GM19455 (cell line): ENCODE measurements at regions not wholly inside any gene's neighbourhood (a gene's known extent, or its start where the extent isn't known, plus 50 kb on each side); places are given as distances from the start of the nearest gene placed in this dataset.

Experiments used
- ATAC-seq: cut with Tn5 transposase; IDR thresholded peaks from one replicate; pipeline ENCODE4 v1.9.1; 2021; ENCODE audit not compliant: unreplicated experiment

- ATAC-seq, result no peak
These were observed 1022.8 kb downstream of the BRD1 start for GRCh38 chr22:48804811-48805301.

GRCh38 chr22:48803948-48804810, 1023.5 kb downstream of the BRD1 start:
- ATAC-seq, result no peak

GRCh38 chr22:48803171-48803947, 1024.3 kb downstream of the BRD1 start:
- no peak for ATAC-seq

- no peak for ATAC-seq
These were observed 1025.1 kb downstream of the BRD1 start for GRCh38 chr22:48802576-48802975.

GRCh38 chr22:48800886-48801607, 1026.6 kb downstream of the BRD1 start:
- no peak for ATAC-seq

GRCh38 chr22:48800036-48800885, 1027.4 kb downstream of the BRD1 start:
- no peak for ATAC-seq

- no peak for ATAC-seq
These were observed 1028.3 kb downstream of the BRD1 start for GRCh38 chr22:48799227-48799970.

- no peak for ATAC-seq
These were observed 1029.1 kb downstream of the BRD1 start for GRCh38 chr22:48798281-48799226.

- ATAC-seq, result no peak
These were observed 1029.9 kb downstream of the BRD1 start for GRCh38 chr22:48797731-48798130.

GRCh38 chr22:48796310-48797015, 1031.2 kb downstream of the BRD1 start:
- no peak for ATAC-seq

- no peak for ATAC-seq
These were observed 1032.0 kb downstream of the BRD1 start for GRCh38 chr22:48795664-48796063.

GRCh38 chr22:48794906-48795305, 1032.8 kb downstream of the BRD1 start:
- no peak for ATAC-seq

- no peak for ATAC-seq
These were observed 1033.7 kb downstream of the BRD1 start for GRCh38 chr22:48793949-48794348.

GRCh38 chr22:48786679-48786996, 1041.0 kb downstream of the BRD1 start:
- ATAC-seq, result no peak

GRCh38 chr22:48785792-48786678, 1041.6 kb downstream of the BRD1 start:
- no peak for ATAC-seq

- ATAC-seq, result no peak
These were observed 1042.8 kb downstream of the BRD1 start for GRCh38 chr22:48784701-48785503.
